Uterus (tissue), 2 donors: ENCODE measurements at regions not wholly inside any gene's neighbourhood (a gene's known extent, or its start where the extent isn't known, plus 50 kb on each side); places are given as distances from the start of the nearest gene placed in this dataset.

Source experiments
- POLR2A ChIP-seq, 2 donors: fragments of 450-650 bp; IDR thresholded peaks; one replicate each; pipeline ENCODE4 v1.6.1; 2016; ENCODE audit warnings: antibody characterized with exemption in 2 of 2, mild to moderate bottlenecking in 1 of 2, moderate library complexity in 1 of 2
- TF ChIP-seq, protein P1 (sequence below), 4 experiments: fragments of 200-600 bp in 2 of 4; fragments of 450-650 bp in 2 of 4; sonication (generic) in 2 of 4; IDR thresholded peaks; one replicate each; pipeline ENCODE4 v1.5.1; 2016 to 2019; ENCODE audit warnings: antibody characterized with exemption in 4 of 4, mild to moderate bottlenecking in 2 of 4, moderate library complexity in 1 of 4

DNA sequence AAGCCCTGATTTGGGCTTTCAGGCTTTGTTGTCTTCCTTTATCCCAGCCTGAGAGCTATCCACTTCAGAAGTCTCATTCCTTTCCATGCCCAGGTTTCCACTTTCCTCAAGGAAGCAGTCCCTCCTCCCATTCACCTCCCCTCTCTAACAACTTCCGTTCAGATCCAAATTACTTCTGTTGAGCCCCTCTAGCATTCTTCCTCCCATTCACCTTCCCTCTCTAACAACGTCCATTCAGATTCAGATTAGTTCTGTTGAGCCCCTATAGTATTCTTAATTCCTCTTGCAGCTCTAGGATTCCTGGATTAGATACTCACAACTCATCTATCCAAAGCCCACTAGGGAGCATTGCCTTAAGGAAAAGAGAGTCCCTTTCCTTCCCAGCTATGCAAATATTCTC lies 216.8 kb downstream of the RAD51AP2 start:
- TF ChIP-seq, protein P1, sequence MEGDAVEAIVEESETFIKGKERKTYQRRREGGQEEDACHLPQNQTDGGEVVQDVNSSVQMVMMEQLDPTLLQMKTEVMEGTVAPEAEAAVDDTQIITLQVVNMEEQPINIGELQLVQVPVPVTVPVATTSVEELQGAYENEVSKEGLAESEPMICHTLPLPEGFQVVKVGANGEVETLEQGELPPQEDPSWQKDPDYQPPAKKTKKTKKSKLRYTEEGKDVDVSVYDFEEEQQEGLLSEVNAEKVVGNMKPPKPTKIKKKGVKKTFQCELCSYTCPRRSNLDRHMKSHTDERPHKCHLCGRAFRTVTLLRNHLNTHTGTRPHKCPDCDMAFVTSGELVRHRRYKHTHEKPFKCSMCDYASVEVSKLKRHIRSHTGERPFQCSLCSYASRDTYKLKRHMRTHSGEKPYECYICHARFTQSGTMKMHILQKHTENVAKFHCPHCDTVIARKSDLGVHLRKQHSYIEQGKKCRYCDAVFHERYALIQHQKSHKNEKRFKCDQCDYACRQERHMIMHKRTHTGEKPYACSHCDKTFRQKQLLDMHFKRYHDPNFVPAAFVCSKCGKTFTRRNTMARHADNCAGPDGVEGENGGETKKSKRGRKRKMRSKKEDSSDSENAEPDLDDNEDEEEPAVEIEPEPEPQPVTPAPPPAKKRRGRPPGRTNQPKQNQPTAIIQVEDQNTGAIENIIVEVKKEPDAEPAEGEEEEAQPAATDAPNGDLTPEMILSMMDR (IDR thresholded peaks at IDR 0.05) = no peak
- no peak for TF ChIP-seq POLR2A (IDR thresholded peaks at IDR 0.05)
